GM19468 (cell line): ENCODE measurements at regions not wholly inside any gene's neighbourhood (a gene's known extent, or its start where the extent isn't known, plus 50 kb on each side); places are given as distances from the start of the nearest gene placed in this dataset.

ENCODE experiments used
- ATAC-seq: cut with Tn5 transposase; IDR thresholded peaks from one replicate; pipeline ENCODE4 v1.9.1; 2021; ENCODE audit warnings: mild to moderate bottlenecking, moderate library complexity, moderate number of reproducible peaks; ENCODE audit not compliant: unreplicated experiment; ENCODE audit errors: extremely low read depth

- ATAC-seq: no peak
Observed at GRCh38 chr2:120785228-120785966, 49.7 kb downstream of the GLI2 start.

- ATAC-seq: no peak
Observed at GRCh38 chr2:120786038-120786960, 50.6 kb downstream of the GLI2 start.

- no peak for ATAC-seq
Observed at GRCh38 chr2:120787111-120787821, 51.6 kb downstream of the GLI2 start.

GRCh38 chr2:120787822-120788700 is 52.4 kb downstream of the GLI2 start:
- ATAC-seq: no peak

GRCh38 chr2:120791243-120791961 is 55.7 kb downstream of the GLI2 start:
- ATAC-seq: no peak

GRCh38 chr2:120791962-120792297 is 56.3 kb downstream of the GLI2 start:
- ATAC-seq: no peak

GRCh38 chr2:120793682-120794403 is 58.2 kb downstream of the GLI2 start:
- ATAC-seq: no peak

- no peak for ATAC-seq
Observed at GRCh38 chr2:120794716-120795115, 59.0 kb downstream of the GLI2 start.

GRCh38 chr2:120796094-120796493 is 60.4 kb downstream of the GLI2 start:
- ATAC-seq: no peak

GRCh38 chr2:120797421-120798221 is 62.0 kb downstream of the GLI2 start:
- ATAC-seq: no peak

GRCh38 chr2:120798567-120799247 is 63.0 kb downstream of the GLI2 start:
- no peak for ATAC-seq

GRCh38 chr2:120802158-120802557 is 66.5 kb downstream of the GLI2 start:
- ATAC-seq: no peak

GRCh38 chr2:120802867-120803484 is 67.3 kb downstream of the GLI2 start:
- no peak for ATAC-seq

GRCh38 chr2:120803764-120804335 is 68.2 kb downstream of the GLI2 start:
- no peak for ATAC-seq

GRCh38 chr2:120804459-120804858 is 68.8 kb downstream of the GLI2 start:
- ATAC-seq: no peak

- ATAC-seq: no peak
Observed at GRCh38 chr2:120805011-120805410, 69.3 kb downstream of the GLI2 start.

GRCh38 chr2:120805602-120806001 is 69.9 kb downstream of the GLI2 start:
- ATAC-seq: no peak
